H1 (cell line): ENCODE measurements at regions not wholly inside any gene's neighbourhood (a gene's known extent, or its start where the extent isn't known, plus 50 kb on each side); places are given as distances from the start of the nearest gene placed in this dataset.

Source experiments
- CTCF ChIA-PET: fragments of 300-600 bp; sonication (Branson Sonifier 250); formaldehyde crosslinking; loops from one replicate; lab custom pipeline; 2021; ENCODE audit not compliant: partially characterized antibody; lab: Charles Lee
- POLR2A ChIA-PET: fragments of 300-600 bp; sonication (Branson Sonifier 250); formaldehyde crosslinking; loops from one replicate; lab custom pipeline; 2021; ENCODE audit warnings: inconsistent platforms; ENCODE audit not compliant: partially characterized antibody; lab: Charles Lee
- DNase-seq, 2 experiments: peaks; one replicate each; pipeline versions ENCODE4 v3.0.0 to v3.0.0-alpha.2; 2010 to 2022; ENCODE audit warnings: low spot score in 2 of 2, low read depth in 1 of 2, mixed read lengths in 1 of 2
- FAIRE-seq: peaks from 2 replicates; lab custom pipeline; 2011; peaks lifted over from hg19 to GRCh38; lab: Jason Lieb, UNC
- H2AFZ ChIP-seq: 2 replicates; pipeline ENCODE4 v1.8.1; 2012; ENCODE audit warnings: low read length, inconsistent platforms
- H2AK5ac ChIP-seq: 2 replicates; pipeline ENCODE4 v1.6.1; 2013; ENCODE audit warnings: low read depth, low read length
- H2BK120ac ChIP-seq: replicated peaks from 2 replicates; pipeline ENCODE3; 2013; ENCODE audit warnings: low read depth, low read length, inconsistent platforms
- H2BK12ac ChIP-seq: 2 replicates; pipeline ENCODE4 v1.6.1; 2013; ENCODE audit warnings: low read depth, low read length
- H2BK15ac ChIP-seq: 2 replicates; pipeline ENCODE4 v1.6.1; 2013; ENCODE audit warnings: low read length
- H2BK20ac ChIP-seq: 2 replicates; pipeline ENCODE4 v1.6.1; 2013; ENCODE audit warnings: low read length
- H2BK5ac ChIP-seq: 2 replicates; pipeline ENCODE4 v1.6.1; 2013; ENCODE audit warnings: low read depth, low read length
- H3K14ac ChIP-seq: 2 replicates; pipeline ENCODE4 v1.6.1; 2013; ENCODE audit warnings: inconsistent platforms; ENCODE audit not compliant: insufficient read length
- H3K18ac ChIP-seq: 2 replicates; pipeline ENCODE4 v1.6.1; 2013; ENCODE audit warnings: low read length; ENCODE audit errors: extremely low read depth
- H3K23ac ChIP-seq: 2 replicates; pipeline ENCODE4 v1.6.1; 2013; ENCODE audit warnings: inconsistent platforms; ENCODE audit not compliant: insufficient read length
- H3K23me2 ChIP-seq: 2 replicates; pipeline ENCODE4 v1.6.1; 2013; ENCODE audit warnings: low read depth, low read length
- H3K27ac ChIP-seq: 2 replicates; pipeline ENCODE4 v1.6.1; 2011; ENCODE audit warnings: low read depth, low read length, inconsistent platforms
- H3K27me3 ChIP-seq, 4 experiments: replicated peaks in 1 of 4; 1 replicate in 1 of 4; 2 replicates in 3 of 4; pipeline versions ENCODE4 v1.6.1 to v1.8.1; 2011 to 2013; ENCODE audit warnings: low read length in 3 of 4, mild to moderate bottlenecking in 3 of 4, inconsistent platforms in 2 of 4, mixed read lengths in 2 of 4, moderate library complexity in 1 of 4; ENCODE audit not compliant: control insufficient read depth in 3 of 4, insufficient read depth in 3 of 4; ENCODE audit errors: extremely low read depth in 1 of 4
- H3K36me3 ChIP-seq, 4 experiments: 2 replicates each; pipeline versions ENCODE4 v1.6.1 to v1.8.1; 2011 to 2013; ENCODE audit warnings: mild to moderate bottlenecking in 4 of 4, low read length in 3 of 4, moderate library complexity in 2 of 4, control low read depth in 1 of 4, inconsistent platforms in 1 of 4; ENCODE audit not compliant: insufficient read depth in 4 of 4, control insufficient read depth in 2 of 4
- H3K4ac ChIP-seq: replicated peaks from 2 replicates; pipeline ENCODE3; 2013; ENCODE audit warnings: low read length, low read depth, mixed read lengths, inconsistent platforms; ENCODE audit not compliant: insufficient read length
- H3K4me1 ChIP-seq, 4 experiments: replicated peaks in 1 of 4; 1 replicate in 1 of 4; 2 replicates in 3 of 4; pipeline versions ENCODE4 v1.6.1 to v1.8.1; 2011 to 2013; ENCODE audit warnings: low read length in 3 of 4, inconsistent platforms in 2 of 4, mixed read lengths in 1 of 4; ENCODE audit not compliant: insufficient read depth in 4 of 4, control insufficient read depth in 3 of 4
- H3K4me2 ChIP-seq, 2 experiments: 2 replicates each; pipeline versions ENCODE4 v1.6.1 to v1.8.1; 2011 to 2013; ENCODE audit warnings: low read depth in 2 of 2, low read length in 2 of 2, control low read depth in 1 of 2, inconsistent platforms in 1 of 2, mild to moderate bottlenecking in 1 of 2; ENCODE audit not compliant: insufficient read depth in 1 of 2
- H3K4me3 ChIP-seq, 4 experiments: fragments of 200-600, 300-600 bp in 1 of 4; sonication (generic), shearing (Covaris generic), sonication (Bioruptor Twin) in 1 of 4; 2 replicates each; pipeline versions ENCODE4 v1.5.1 to v1.8.1; 2011 to 2016; ENCODE audit warnings: low read length in 4 of 4, low read depth in 3 of 4, control low read depth in 2 of 4, inconsistent platforms in 2 of 4, mild to moderate bottlenecking in 2 of 4, mixed read lengths in 1 of 4, moderate library complexity in 1 of 4; ENCODE audit not compliant: insufficient read depth in 2 of 4; ENCODE audit errors: extremely low read depth in 1 of 4
- H3K56ac ChIP-seq: replicated peaks from 2 replicates; pipeline ENCODE3; 2013; ENCODE audit warnings: low read depth, mild to moderate bottlenecking, mixed read lengths, low read length, inconsistent platforms; ENCODE audit not compliant: insufficient read length
- H3K79me1 ChIP-seq: 2 replicates; pipeline ENCODE4 v1.6.1; 2013; ENCODE audit warnings: low read depth, low read length, control low read depth
- H3K79me2 ChIP-seq, 2 experiments: 2 replicates each; pipeline versions ENCODE4 v1.6.1 to v1.8.1; 2012 to 2013; ENCODE audit warnings: low read length in 2 of 2, mild to moderate bottlenecking in 2 of 2, inconsistent platforms in 1 of 2; ENCODE audit not compliant: insufficient read depth in 2 of 2, control insufficient read depth in 1 of 2
- H3K9ac ChIP-seq, 4 experiments: replicated peaks in 1 of 4; 1 replicate in 1 of 4; 2 replicates in 3 of 4; pipeline versions ENCODE4 v1.6.1 to v1.8.1; 2011 to 2013; ENCODE audit warnings: low read depth in 3 of 4, low read length in 3 of 4, control low read depth in 2 of 4, mild to moderate bottlenecking in 2 of 4, moderate library complexity in 2 of 4, inconsistent platforms in 1 of 4; ENCODE audit errors: extremely low read depth in 1 of 4
- H3K9me3 ChIP-seq, 2 experiments: 2 replicates each; pipeline versions ENCODE4 v1.6.1 to v1.8.1; 2012 to 2013; ENCODE audit warnings: mild to moderate bottlenecking in 2 of 2, moderate library complexity in 2 of 2, control low read depth in 1 of 2, inconsistent platforms in 1 of 2, low read depth in 1 of 2, low read length in 1 of 2, mixed read lengths in 1 of 2; ENCODE audit not compliant: insufficient read depth in 2 of 2
- H4K20me1 ChIP-seq, 2 experiments: replicated peaks in 1 of 2; 2 replicates each; pipeline versions ENCODE3 to v1.8.1; 2011 to 2013; ENCODE audit warnings: inconsistent platforms in 2 of 2, low read length in 2 of 2, mild to moderate bottlenecking in 1 of 2; ENCODE audit not compliant: insufficient read depth in 2 of 2, control insufficient read depth in 1 of 2
- H4K5ac ChIP-seq: 2 replicates; pipeline ENCODE4 v1.6.1; 2013; ENCODE audit warnings: low read length, low read depth, mixed read lengths, inconsistent platforms; ENCODE audit not compliant: insufficient read length
- H4K8ac ChIP-seq: 2 replicates; pipeline ENCODE4 v1.8.0; 2013; ENCODE audit warnings: mild to moderate bottlenecking, moderate library complexity, low read length, inconsistent platforms; ENCODE audit not compliant: insufficient read depth; ENCODE audit errors: extremely low read depth
- H4K91ac ChIP-seq: replicated peaks from 2 replicates; pipeline ENCODE3; 2013; ENCODE audit warnings: low read length, mixed read lengths, inconsistent platforms; ENCODE audit not compliant: insufficient read length
- CEBPB ChIP-seq: IDR thresholded peaks from 2 replicates; pipeline ENCODE4 v1.6.1; 2012; ENCODE audit warnings: low read depth, low read length
- CHD2 ChIP-seq: IDR thresholded peaks from 2 replicates; pipeline ENCODE4 v1.6.1; 2012; ENCODE audit warnings: low read length, improper control_type of control experiment
- CREB1 ChIP-seq: IDR thresholded peaks from 2 replicates; pipeline ENCODE4 v1.6.1; 2012; ENCODE audit warnings: inconsistent platforms
- CTBP2 ChIP-seq: IDR thresholded peaks from 2 replicates; pipeline ENCODE4 v1.7.0; 2011; ENCODE audit warnings: borderline replicate concordance, mild to moderate bottlenecking, moderate library complexity, mixed read lengths, low read length; ENCODE audit not compliant: insufficient read depth, insufficient read length
- HDAC2 ChIP-seq, 2 experiments: fragments of 300-600 bp in 1 of 2; sonication (generic) in 1 of 2; IDR thresholded peaks; 2 replicates each; pipeline ENCODE4 v1.6.1; 2011 to 2012; ENCODE audit warnings: low read depth in 2 of 2, low read length in 2 of 2, mild to moderate bottlenecking in 2 of 2, moderate library complexity in 2 of 2, borderline replicate concordance in 1 of 2, inconsistent platforms in 1 of 2
- JUN ChIP-seq: IDR thresholded peaks from 2 replicates; pipeline ENCODE4 v1.6.1; 2011; ENCODE audit warnings: low read depth, mild to moderate bottlenecking, improper control_type of control experiment, low read length
- YY1 ChIP-seq: IDR thresholded peaks from 2 replicates; pipeline ENCODE4 v1.6.1; 2011; ENCODE audit warnings: low read depth, mild to moderate bottlenecking, low read length
- ZNF274 ChIP-seq: IDR thresholded peaks from 2 replicates; pipeline ENCODE4 v1.7.0; 2012; ENCODE audit warnings: low read length, borderline replicate concordance; ENCODE audit errors: extremely low read depth
- WGBS, 2 experiments: shearing (Covaris generic) in 1 of 2; methylation state at CpG; one replicate each; pipeline versions ENCODE4 v1.1.6 to v1.1.7; 2013 to 2015; ENCODE audit warnings: low lambda C conversion rate in 2 of 2, mixed read lengths in 2 of 2, inconsistent platforms in 1 of 2, low coverage in 1 of 2, missing lambda C conversion rate in 1 of 2; ENCODE audit not compliant: insufficient replicate concordance in 2 of 2, insufficient coverage in 1 of 2, insufficient read length in 1 of 2; ENCODE audit errors: extremely low coverage in 1 of 2, missing lambda C conversion rate in 1 of 2; 5-methylcytosine and 5-hydroxymethylcytosine counted together

DNA sequence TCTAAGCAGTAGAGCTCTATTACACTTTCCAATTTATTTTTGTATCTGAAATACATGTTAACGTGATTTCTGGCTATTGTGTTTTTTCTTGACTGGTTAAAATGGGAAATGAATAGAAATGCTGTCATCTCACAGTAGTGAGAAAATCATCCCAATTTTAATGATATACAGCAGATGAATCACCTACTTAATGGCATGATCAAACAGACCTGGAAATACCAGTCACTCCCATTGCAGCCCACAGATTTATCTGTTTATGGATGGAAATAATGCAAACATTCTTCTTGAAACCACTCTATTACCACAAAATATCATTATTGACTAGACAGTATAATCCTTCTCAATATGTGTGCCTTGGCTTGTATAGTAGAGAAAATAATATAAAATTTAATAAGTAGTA is 497.8 kb upstream of the ADAMTS5 start:
- Histone ChIP-seq H3K9me3 (no peaks in the 10 kb centered on the region), H2BK15ac (no peak overlapping the region), H2AFZ (no peak overlapping the region), H3K18ac (no peak overlapping the region), H3K27ac (no peak overlapping the region), H3K23ac (no peak overlapping the region), H3K14ac (no peak overlapping the region), H3K23me2 (no peaks in the 10 kb centered on the region), H4K20me1 (no peaks in the 10 kb centered on the region), H4K8ac (no peak overlapping the region), H2BK12ac (no peak overlapping the region), H3K9ac (no peak overlapping the region), H3K27me3 (no peaks in the 10 kb centered on the region), H2AK5ac (no peak overlapping the region), H3K56ac (no peak overlapping the region), H4K91ac (no peak overlapping the region), H3K4me2 (no peak overlapping the region), H2BK120ac (no peak overlapping the region), H3K79me1 (no peaks in the 10 kb centered on the region), H3K4me3 (no peak overlapping the region), H3K79me2 (no peaks in the 10 kb centered on the region), H2BK20ac (no peak overlapping the region), H2BK5ac (no peak overlapping the region), H3K4me1 (no peaks in the 10 kb centered on the region), H3K36me3 (no peaks in the 10 kb centered on the region), H4K5ac (no peak overlapping the region), H3K4ac (no peak overlapping the region)
- FAIRE-seq (no peak), DNase-seq (no peak)
- POLR2A ChIA-PET = no interaction called here
- TF ChIP-seq CTBP2 = no peak
- no peak for TF ChIP-seq JUN
- TF ChIP-seq CHD2 = no peak
- no peak for TF ChIP-seq CEBPB
- no peak for TF ChIP-seq YY1
- no peak for TF ChIP-seq CREB1
- TF ChIP-seq HDAC2 (IDR thresholded peaks at IDR 0.05; ENCODE audit: borderline replicate concordance in 1 of 2, low read depth in 2 of 2, low read length in 2 of 2) = no peak
- TF ChIP-seq ZNF274 = no peak
- WGBS, 2 experiments = 93% methylated on average over 1 of the region's 1 CpG; no CpG with 5 or more reads in 1 of the 2 experiments
- CTCF ChIA-PET = interaction anchor here (0.7 to 1.0 kb wide), 2 partner anchors 13 to 471 kb away, joined by 3 to 4 read pairs; no protein-coding TSS in a partner anchor
